Small intestine (tissue), 7 donors: ENCODE measurements at regions not wholly inside any gene's neighbourhood (a gene's known extent, or its start where the extent isn't known, plus 50 kb on each side); places are given as distances from the start of the nearest gene placed in this dataset.

Source experiments
- DNase-seq, 2 donors: peaks; one replicate each; pipeline versions ENCODE4 v3.0.0 to v3.0.0-alpha.2; 2013
- FAIRE-seq: peaks from 2 replicates; lab custom pipeline; 2012; peaks lifted over from hg19 to GRCh38; lab: Jason Lieb, UNC
- H3K27ac ChIP-seq, 3 donors: one replicate each; pipeline ENCODE4 v1.5.1; 2013; ENCODE audit warnings: low read length in 2 of 3, mild to moderate bottlenecking in 2 of 3, control low read depth in 1 of 3, inconsistent platforms in 1 of 3, low read depth in 1 of 3, moderate library complexity in 1 of 3
- H3K27me3 ChIP-seq, 3 donors: one replicate each; pipeline ENCODE4 v1.6.1; 2013; ENCODE audit warnings: low read length in 3 of 3, inconsistent platforms in 1 of 3; ENCODE audit not compliant: control insufficient read depth in 3 of 3, insufficient read depth in 3 of 3
- H3K36me3 ChIP-seq, 3 donors: one replicate each; pipeline ENCODE4 v1.6.1; 2013; ENCODE audit warnings: low read length in 3 of 3, inconsistent platforms in 1 of 3, low read depth in 1 of 3, mild to moderate bottlenecking in 1 of 3, moderate library complexity in 1 of 3; ENCODE audit not compliant: control insufficient read depth in 3 of 3, insufficient read depth in 2 of 3
- H3K4me1 ChIP-seq, 3 donors: one replicate each; pipeline ENCODE4 v1.6.1; 2013; ENCODE audit warnings: low read length in 2 of 3, inconsistent platforms in 1 of 3, low read depth in 1 of 3, mild to moderate bottlenecking in 1 of 3, moderate library complexity in 1 of 3; ENCODE audit not compliant: control insufficient read depth in 3 of 3, insufficient read depth in 2 of 3
- H3K4me3 ChIP-seq, 3 donors: one replicate each; pipeline ENCODE4 v1.5.1; 2013; ENCODE audit warnings: low read length in 3 of 3, control low read depth in 1 of 3, inconsistent platforms in 1 of 3, low read depth in 1 of 3, mild to moderate bottlenecking in 1 of 3, moderate library complexity in 1 of 3
- H3K9me3 ChIP-seq, 2 donors: one replicate each; pipeline ENCODE4 v1.6.1; 2013; ENCODE audit warnings: low read depth in 1 of 2, low read length in 1 of 2; ENCODE audit not compliant: control insufficient read depth in 2 of 2, insufficient read depth in 1 of 2
- WGBS, 3 donors: extraction: QIAGEN DNeasy Blood & Tissue Kit; methylation state at CpG; one replicate each; pipeline ENCODE4 v1.1.7; 2013; 5-methylcytosine and 5-hydroxymethylcytosine counted together
- donor health status: healthy with polysubstance abuse.
- donor health status: control.
- donor health status: control.
- donor health status: Bipolar disorder and iron deficiency.
- donor health status: healthy.

DNA sequence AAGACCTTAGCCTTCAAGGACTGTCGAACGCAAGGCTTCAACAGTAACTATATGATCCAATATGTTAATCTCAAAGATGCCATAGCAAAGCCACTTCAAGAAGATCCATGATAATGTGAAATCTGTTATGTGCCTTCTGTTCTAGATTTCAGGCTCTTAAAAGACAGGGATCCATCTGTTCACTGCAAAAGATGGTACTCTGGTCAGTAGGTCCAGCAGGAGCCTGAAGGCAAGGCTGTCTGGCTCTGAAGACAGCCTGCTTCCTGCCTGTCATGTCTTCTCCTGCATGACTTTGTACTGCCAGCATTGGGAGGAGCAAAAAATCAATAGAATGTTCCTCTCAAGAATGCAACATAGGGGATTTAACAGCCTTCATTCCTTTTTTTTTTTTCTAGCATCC, 270.8 kb upstream of the PARD3B start:
- no peaks in the 10 kb centered on the region for H3K27me3 ChIP-seq
- DNase-seq (no peak), FAIRE-seq (no peak)
- peaks cover 0 to 9% of the 10 kb centered on the region in 2 donors for H3K9me3 ChIP-seq
- 92 to 100% (median 97%) methylated on average over 2 of the region's 2 CpGs for WGBS, 3 donors
- H3K36me3 ChIP-seq = no peaks in the 10 kb centered on the region
- no peak overlapping the region for H3K4me3 ChIP-seq
- H3K4me1 ChIP-seq = no peaks in the 10 kb centered on the region
- H3K27ac ChIP-seq = no peak overlapping the region

DNA sequence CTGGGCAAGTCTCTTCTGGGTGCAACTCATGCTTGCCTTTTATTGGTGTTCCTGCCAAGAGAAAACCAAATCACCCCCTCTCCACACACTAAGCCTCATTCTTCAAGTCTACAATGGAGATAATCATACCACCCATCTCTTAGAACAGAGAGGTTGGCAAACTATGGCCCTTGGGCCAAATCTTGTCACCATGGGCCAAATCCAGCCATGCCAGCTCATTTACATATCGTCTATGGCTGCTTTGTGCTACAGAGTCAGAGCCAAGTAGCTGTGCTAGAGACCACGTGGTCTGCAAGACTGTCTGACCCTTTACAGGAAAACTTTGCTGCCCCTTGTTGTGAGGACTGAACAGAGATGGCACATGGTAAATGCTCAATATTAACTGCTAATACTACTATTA, 270.3 kb upstream of the PARD3B start:
- 74 to 85% (median 82%) methylated on average over 2 of the region's 2 CpGs for WGBS, 3 donors
- no peak overlapping the region for H3K27ac ChIP-seq
- FAIRE-seq (no peak), DNase-seq (no peak)
- peaks cover 0 to 8% of the 10 kb centered on the region in 2 donors for H3K9me3 ChIP-seq
- no peaks in the 10 kb centered on the region for H3K4me1 ChIP-seq
- H3K4me3 ChIP-seq = no peak overlapping the region
- H3K36me3 ChIP-seq = no peaks in the 10 kb centered on the region
- H3K27me3 ChIP-seq = no peaks in the 10 kb centered on the region

DNA sequence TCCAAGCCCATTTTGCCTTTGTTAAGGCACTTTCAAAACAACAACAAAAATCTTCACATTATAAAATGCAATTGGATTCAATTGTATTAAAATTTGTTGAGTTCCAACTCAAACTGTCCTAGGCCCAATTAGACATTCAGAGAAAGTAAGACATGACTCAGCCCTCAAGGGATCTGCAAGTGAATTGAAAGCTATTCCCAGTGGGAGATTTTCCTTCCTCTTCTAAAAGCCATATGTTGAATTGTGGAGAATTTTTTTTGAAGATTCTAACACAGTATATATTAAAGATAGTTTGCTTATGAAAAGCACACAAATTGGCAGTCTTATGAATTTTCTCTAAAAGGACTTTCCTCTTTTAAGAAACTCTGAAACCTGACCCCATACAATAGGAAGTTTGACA, 268.0 kb upstream of the PARD3B start:
- Histone ChIP-seq H3K27me3 (peaks cover 0 to 4% (median 0%) of the 10 kb centered on the region in 3 donors), H3K9me3 (no peaks in the 10 kb centered on the region), H3K27ac (no peak overlapping the region), H3K36me3 (no peaks in the 10 kb centered on the region), H3K4me1 (peaks cover 0 to 1% (median 0%) of the 10 kb centered on the region in 3 donors), H3K4me3 (no peak overlapping the region)
- no peak for FAIRE-seq
- DNase-seq = no peak

GRCh38 chr2:204278454-204278853, 266.8 kb upstream of the PARD3B start:
- Histone ChIP-seq H3K27ac (no peak overlapping the region), H3K27me3 (peaks cover 0 to 4% (median 4%) of the 10 kb centered on the region in 3 donors), H3K9me3 (no peaks in the 10 kb centered on the region), H3K4me3 (no peak overlapping the region), H3K4me1 (peaks cover 0 to 2% (median 0%) of the 10 kb centered on the region in 3 donors), H3K36me3 (no peaks in the 10 kb centered on the region)
- no peak for DNase-seq
- no peak for FAIRE-seq
- 83 to 87% (median 86%) methylated on average over 1 of the region's 1 CpG for WGBS, 3 donors

GRCh38 chr2:204279819-204280218, 265.5 kb upstream of the PARD3B start:
- FAIRE-seq = no peak
- WGBS, 3 donors = 69 to 82% (median 70%) methylated on average over 1 of the region's 1 CpG
- no peaks in the 10 kb centered on the region for H3K9me3 ChIP-seq

DNA sequence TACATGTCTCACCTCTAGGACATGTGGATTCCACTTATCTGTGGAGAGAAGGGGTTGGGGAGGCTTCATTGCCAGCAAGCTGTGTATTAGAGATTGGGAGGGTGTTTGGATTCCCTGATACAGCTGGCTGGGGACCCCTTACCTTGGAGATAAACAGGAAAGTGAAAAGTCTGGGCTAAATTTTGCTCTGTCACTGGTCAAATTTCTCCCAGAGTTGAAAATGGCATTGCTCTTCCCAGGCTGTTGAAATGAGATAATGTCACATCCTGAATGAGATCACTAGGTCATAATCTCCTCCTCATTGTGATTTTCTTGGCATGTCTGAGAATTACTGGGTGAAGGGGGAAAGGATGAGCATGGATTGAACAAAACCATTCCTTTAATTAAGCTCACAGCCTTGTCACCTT, 265.0 kb upstream of the PARD3B start:
- DNase-seq (no peak), FAIRE-seq (no peak)
- H3K4me1 ChIP-seq = peaks cover 0 to 2% (median 0%) of the 10 kb centered on the region in 3 donors
- H3K36me3 ChIP-seq = no peaks in the 10 kb centered on the region
- no peak overlapping the region for H3K27ac ChIP-seq
- H3K9me3 ChIP-seq = peaks cover 0 to under 1% of the 10 kb centered on the region in 2 donors
- H3K27me3 ChIP-seq = peaks cover 0 to 4% (median 4%) of the 10 kb centered on the region in 3 donors
- no peak overlapping the region for H3K4me3 ChIP-seq

More at GRCh38 chr2:204279819-204280218, 265.5 kb upstream of the PARD3B start:
- Histone ChIP-seq H3K27ac (no peak overlapping the region), H3K4me1 (peaks cover 0 to 2% (median 0%) of the 10 kb centered on the region in 3 donors), H3K27me3 (peaks cover 0 to 4% (median 4%) of the 10 kb centered on the region in 3 donors), H3K36me3 (no peaks in the 10 kb centered on the region), H3K4me3 (no peak overlapping the region)
- DNase-seq = no peak

GRCh38 chr2:204282081-204282480, 263.2 kb upstream of the PARD3B start:
- no peak for FAIRE-seq
- H3K27ac ChIP-seq = no peak overlapping the region
- H3K9me3 ChIP-seq = peaks cover 0 to 3% of the 10 kb centered on the region in 2 donors
- no peak for DNase-seq
- no peak overlapping the region for H3K4me3 ChIP-seq
- 67 to 81% (median 70%) methylated on average over 3 of the region's 3 CpGs for WGBS, 3 donors
- H3K36me3 ChIP-seq = no peaks in the 10 kb centered on the region
- peaks cover 0 to 4% (median 4%) of the 10 kb centered on the region in 3 donors for H3K27me3 ChIP-seq
- H3K4me1 ChIP-seq = peaks cover 0 to 2% (median 0%) of the 10 kb centered on the region in 3 donors

DNA sequence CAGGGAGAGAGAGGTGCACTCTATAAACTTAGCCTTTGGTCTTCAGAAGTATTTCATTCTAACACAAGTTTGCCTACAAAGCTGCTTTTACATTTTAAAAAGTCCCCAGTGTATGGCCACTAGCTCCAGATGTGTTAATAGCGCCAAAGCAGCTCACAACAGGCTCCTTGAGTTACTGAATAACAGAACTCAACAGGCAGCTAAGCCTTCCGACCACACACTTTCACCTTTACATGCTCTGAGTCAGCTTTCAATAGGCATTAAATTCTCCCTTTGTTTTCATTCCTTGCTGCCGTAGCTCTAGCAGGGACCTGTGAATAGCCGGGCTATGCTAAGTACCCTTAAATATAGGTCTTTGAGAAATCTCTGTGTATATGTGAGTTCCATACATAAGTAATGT, 262.8 kb upstream of the PARD3B start:
- Histone ChIP-seq H3K9me3 (peaks cover 0 to 3% of the 10 kb centered on the region in 2 donors), H3K27me3 (peaks cover 0 to 4% (median 4%) of the 10 kb centered on the region in 3 donors), H3K4me3 (no peak overlapping the region), H3K36me3 (no peaks in the 10 kb centered on the region), H3K27ac (no peak overlapping the region), H3K4me1 (peaks cover 0 to 2% (median 0%) of the 10 kb centered on the region in 3 donors)
- peak; percentile 34 to 74 for DNase-seq
- no peak for FAIRE-seq
- WGBS, 3 donors = 16 to 56% (median 30%) methylated on average over 4 of the region's 4 CpGs

DNA sequence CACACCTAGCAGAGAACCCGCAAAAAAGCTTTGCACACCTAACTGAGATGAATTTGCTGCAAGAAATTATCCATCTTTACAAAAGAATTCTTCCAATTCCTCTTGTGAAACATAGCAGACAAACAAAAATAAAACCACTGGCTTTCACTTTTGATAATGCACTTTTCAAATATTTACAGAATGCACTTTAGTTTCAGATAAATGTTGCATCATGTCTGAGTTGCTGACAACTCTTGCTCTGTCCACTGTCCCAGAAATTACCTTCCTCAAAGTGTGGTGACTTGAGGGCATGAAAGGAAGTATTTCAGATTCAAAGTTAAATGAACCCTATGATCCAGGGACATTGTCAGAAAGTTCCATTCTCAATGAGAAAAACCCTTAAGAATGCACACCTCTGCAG, 256.2 kb upstream of the PARD3B start:
- WGBS, 3 donors = 88 to 94% (median 92%) methylated on average over 1 of the region's 1 CpG
- Histone ChIP-seq H3K36me3 (no peaks in the 10 kb centered on the region), H3K27me3 (no peaks in the 10 kb centered on the region), H3K9me3 (peaks cover 0 to 3% of the 10 kb centered on the region in 2 donors), H3K27ac (no peak overlapping the region), H3K4me1 (no peaks in the 10 kb centered on the region), H3K4me3 (no peak overlapping the region)
- FAIRE-seq (no peak), DNase-seq (no peak)
